ENCODE measurements at regions not wholly inside any gene's neighbourhood (a gene's known extent, or its start where the extent isn't known, plus 50 kb on each side); places are given as distances from the start of the nearest gene placed in this dataset.
A peak's percentile ranks its signal among the peaks of the same experiment; 100 is the strongest.
"Not testable (repeated sequence)": the region's sequence is repeated elsewhere in the genome, so short reads cannot be mapped to it uniquely, and the experiment has no call there.

DNA sequence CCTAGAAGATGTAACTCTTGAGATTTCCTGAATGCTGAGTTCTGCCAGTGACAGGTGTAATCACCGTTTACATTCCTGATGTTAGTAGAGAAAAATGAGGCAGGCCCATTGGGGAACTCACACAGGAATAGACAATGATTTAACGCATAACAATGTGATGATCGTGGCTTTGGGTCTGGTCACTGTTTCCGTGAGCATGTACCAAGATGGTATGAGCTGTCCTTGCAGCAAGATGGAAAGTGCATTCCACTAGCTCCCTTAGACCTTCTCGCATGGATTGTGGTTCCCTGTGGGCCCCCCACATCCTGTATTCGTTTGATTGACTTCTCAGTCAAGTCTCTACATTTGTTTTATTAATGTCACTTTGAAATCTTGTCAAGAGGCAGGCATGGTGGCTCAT is 124.0 kb upstream of the DAP start:
- in situ Hi-C loops (cut with HindIII; ENCODE audit: low pct_unique_long_range_greater_than_20kb, low sequenced_read_pairs), result no loop called here
- DNase-seq (ENCODE audit: low read depth, low spot score), result no peak

- in situ Hi-C loops (cut with HindIII; ENCODE audit: low pct_unique_long_range_greater_than_20kb, low sequenced_read_pairs); DNase-seq (ENCODE audit: low read depth, low spot score): not testable (repeated sequence)
Observed at GRCh38 chr5:10883945-10884344, 122.9 kb upstream of the DAP start.

- in situ Hi-C loops (cut with HindIII; ENCODE audit: low pct_unique_long_range_greater_than_20kb, low sequenced_read_pairs), result no loop called here
- DNase-seq (ENCODE audit: low read depth, low spot score), result no peak
Observed at GRCh38 chr5:10880934-10881333, 119.9 kb upstream of the DAP start.

- in situ Hi-C loops (cut with HindIII; ENCODE audit: low pct_unique_long_range_greater_than_20kb, low sequenced_read_pairs), result not testable (repeated sequence)
Observed at GRCh38 chr5:10876996-10877395, 116.0 kb upstream of the DAP start.

DNA sequence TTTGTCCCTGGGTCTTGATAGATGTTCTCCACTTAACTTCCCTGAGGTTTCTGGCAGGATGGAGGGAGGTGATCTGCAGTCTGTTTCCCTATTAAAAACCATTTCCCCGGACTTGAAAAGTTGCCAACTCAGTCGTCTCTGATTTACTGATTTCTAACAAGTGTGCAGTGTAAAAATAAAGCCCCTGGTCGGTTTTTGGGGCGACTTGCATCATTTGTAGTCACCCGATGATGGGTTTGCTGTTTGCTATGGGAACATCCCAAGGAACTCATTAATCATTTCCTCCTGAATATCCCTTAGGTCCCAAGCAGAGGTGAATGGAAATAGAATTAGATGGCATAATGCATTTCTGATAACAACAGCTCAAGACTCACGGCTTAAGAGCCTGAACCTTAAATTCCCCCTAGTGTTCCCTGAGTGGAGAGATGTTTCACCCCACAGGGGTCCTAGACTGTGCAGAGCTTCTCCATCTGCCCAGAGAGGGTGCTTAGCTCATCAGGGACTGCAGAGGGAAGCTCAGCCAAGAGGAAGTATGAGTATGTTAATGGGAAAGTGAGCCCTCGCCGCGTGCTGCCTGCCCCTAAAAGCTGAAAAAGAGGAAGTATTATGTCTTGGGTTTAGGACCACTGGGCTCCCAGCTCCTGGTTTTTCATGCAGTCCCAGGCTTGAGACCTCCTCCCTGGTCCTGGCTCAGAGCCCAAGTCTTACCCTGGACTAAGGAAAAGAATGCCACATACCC is 115.1 kb upstream of the DAP start:
- DNase-seq (ENCODE audit: low read depth, low spot score), result no peak
- in situ Hi-C loops (cut with HindIII; ENCODE audit: low pct_unique_long_range_greater_than_20kb, low sequenced_read_pairs), result no loop called here

More at GRCh38 chr5:10876996-10877395, 116.0 kb upstream of the DAP start:
- not testable (repeated sequence) for DNase-seq (ENCODE audit: low read depth, low spot score)

GRCh38 chr5:10875201-10875768 is 114.3 kb upstream of the DAP start:
- no peak for DNase-seq (ENCODE audit: low read depth, low spot score)
- in situ Hi-C loops (cut with HindIII; ENCODE audit: low pct_unique_long_range_greater_than_20kb, low sequenced_read_pairs), result no loop called here

GRCh38 chr5:10874541-10874940 is 113.5 kb upstream of the DAP start:
- no peak for DNase-seq (ENCODE audit: low read depth, low spot score)
- in situ Hi-C loops (cut with HindIII; ENCODE audit: low pct_unique_long_range_greater_than_20kb, low sequenced_read_pairs), result no loop called here

DNA sequence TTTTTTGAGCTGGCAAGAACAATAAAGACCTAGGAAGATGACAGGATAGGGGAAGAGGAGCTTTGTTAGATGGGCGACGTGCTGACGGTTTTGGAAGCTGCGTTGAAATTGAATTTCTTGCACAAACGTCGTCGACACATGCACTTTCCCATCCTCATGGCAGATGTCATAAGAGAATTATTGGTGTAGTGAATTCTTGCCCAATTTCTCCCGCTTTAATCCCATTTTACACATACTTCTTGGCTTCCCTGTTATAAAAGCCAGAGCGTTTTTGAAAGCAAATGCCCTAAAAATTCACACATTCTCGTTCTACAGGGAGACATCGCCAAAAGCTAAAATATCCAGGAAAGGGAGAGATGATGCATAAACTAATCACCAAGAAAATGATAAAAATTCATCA is 109.8 kb upstream of the DAP start:
- DNase-seq (ENCODE audit: low read depth, low spot score), result no peak
- in situ Hi-C loops (cut with HindIII; ENCODE audit: low pct_unique_long_range_greater_than_20kb, low sequenced_read_pairs), result no loop called here

DNA sequence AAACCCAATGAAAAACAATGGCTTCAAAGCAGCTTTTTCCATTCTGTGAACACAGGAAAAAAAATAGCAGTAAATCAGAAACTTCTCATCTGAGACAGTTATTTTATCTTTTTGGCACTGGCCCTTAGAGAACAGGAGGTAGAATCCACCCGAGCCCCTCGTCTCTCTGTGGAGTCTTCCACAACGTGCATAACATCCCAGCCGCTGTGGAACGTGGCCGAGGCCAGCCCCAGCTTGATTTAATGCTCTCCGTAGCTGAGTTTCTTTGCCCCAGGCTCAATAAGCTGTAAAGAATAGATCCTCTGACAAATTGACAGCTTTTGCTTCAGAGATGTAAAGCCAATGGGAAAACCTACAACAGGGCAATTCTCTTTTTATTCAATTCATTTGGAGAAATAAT is 107.9 kb upstream of the DAP start:
- in situ Hi-C loops (cut with HindIII; ENCODE audit: low pct_unique_long_range_greater_than_20kb, low sequenced_read_pairs), result no loop called here
- no peak for DNase-seq (ENCODE audit: low read depth, low spot score)

DNA sequence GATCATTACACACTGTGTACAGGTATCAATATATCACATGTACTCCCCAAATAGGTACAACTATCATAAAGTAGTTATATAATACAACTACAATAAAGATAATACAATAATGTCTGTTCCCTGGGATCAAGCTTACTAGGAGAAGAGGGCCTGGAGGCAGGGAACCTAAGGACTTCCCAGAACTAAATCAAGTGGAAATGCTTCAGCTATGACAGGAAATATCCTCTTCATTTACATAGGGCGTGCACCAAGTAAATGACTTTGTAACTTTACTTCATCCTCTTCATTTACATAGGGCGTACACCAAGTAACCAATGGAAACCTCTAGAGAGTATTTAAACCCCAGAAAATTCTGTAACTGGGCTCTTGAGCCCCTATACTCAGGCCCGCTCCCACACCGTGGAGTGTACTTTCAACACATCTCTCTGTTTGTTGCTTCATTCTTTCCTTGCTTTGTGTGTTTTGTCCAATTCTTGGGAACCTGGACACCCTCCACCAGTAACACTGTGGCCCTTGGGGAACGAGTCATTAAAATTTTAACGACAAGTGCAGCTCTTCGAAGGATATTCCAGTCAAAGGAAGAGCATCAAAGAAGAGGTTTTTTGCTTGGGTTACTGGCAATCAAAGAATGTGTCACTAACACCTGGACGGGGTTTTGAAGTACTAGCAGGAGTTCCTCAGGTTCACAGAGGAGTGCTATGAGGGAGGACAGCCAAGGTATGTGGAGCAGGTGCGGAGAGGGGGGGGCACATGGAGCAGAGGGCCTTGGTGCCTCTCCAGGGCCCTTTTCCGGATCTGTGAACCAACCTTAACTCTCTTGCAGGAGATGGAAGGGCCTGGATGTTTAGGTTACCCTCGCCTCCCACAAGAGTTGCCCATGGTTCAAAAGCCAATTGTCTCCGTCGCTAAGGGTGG is 106.6 kb upstream of the DAP start:
- no peak for DNase-seq (ENCODE audit: low read depth, low spot score)
- in situ Hi-C loops (cut with HindIII; ENCODE audit: low pct_unique_long_range_greater_than_20kb, low sequenced_read_pairs), result no loop called here

- no peak for DNase-seq (ENCODE audit: low read depth, low spot score)
- in situ Hi-C loops (cut with HindIII; ENCODE audit: low pct_unique_long_range_greater_than_20kb, low sequenced_read_pairs), result no loop called here
Observed at GRCh38 chr5:10866913-10867312, 105.9 kb upstream of the DAP start.

GRCh38 chr5:10863763-10864383 is 102.8 kb upstream of the DAP start:
- DNase-seq (ENCODE audit: low read depth, low spot score), result peak; percentile 86
- in situ Hi-C loops (cut with HindIII; ENCODE audit: low pct_unique_long_range_greater_than_20kb, low sequenced_read_pairs), result no loop called here

- in situ Hi-C loops (cut with HindIII; ENCODE audit: low pct_unique_long_range_greater_than_20kb, low sequenced_read_pairs), result no loop called here
- no peak for DNase-seq (ENCODE audit: low read depth, low spot score)
Observed at GRCh38 chr5:10862085-10862484, 101.1 kb upstream of the DAP start.

- in situ Hi-C loops (cut with HindIII; ENCODE audit: low pct_unique_long_range_greater_than_20kb, low sequenced_read_pairs), result no loop called here
- no peak for DNase-seq (ENCODE audit: low read depth, low spot score)
Observed at GRCh38 chr5:10861423-10861790, 100.4 kb upstream of the DAP start.

DNA sequence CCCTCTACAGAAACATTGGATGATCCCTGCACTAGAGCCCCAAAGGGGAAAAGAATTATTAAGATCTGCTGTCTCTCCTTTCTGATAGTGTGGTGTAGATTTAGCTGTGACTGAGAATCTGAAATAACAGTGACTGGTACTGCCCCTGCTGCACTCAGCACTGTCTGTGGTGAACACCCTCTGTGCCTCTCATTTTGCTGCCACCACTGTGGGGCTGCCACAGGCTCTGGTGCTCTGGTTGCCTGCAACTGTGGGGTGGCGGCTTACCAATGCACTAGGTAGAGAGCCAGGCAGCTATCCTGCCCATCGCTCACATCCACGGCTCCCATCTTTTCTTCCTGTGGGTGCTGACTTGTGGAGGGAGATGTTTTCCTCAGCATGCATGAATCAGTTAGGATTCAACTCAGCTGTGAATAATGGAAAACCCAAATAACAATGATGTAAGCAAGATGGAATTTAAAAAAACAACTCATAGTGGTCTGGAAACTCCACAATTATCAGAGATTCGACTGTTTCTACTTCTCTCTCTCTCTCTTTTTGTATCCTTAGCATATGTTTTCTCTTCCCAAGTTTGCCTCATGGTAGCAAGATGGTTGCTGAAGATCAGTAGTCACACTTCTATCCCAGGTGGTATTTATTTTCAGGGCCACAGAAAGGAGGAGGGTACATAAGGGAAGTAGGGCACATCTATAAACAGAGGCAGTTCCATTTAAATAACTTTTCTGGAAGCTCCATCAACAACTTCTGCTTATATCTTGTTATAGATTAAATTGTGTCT is 99.8 kb upstream of the DAP start:
- in situ Hi-C loops (cut with HindIII; ENCODE audit: low pct_unique_long_range_greater_than_20kb, low sequenced_read_pairs), result no loop called here
- DNase-seq (ENCODE audit: low read depth, low spot score), result no peak

- in situ Hi-C loops (cut with HindIII; ENCODE audit: low pct_unique_long_range_greater_than_20kb, low sequenced_read_pairs), result no loop called here
- DNase-seq (ENCODE audit: low read depth, low spot score), result no peak
Observed at GRCh38 chr5:10860196-10860543, 99.1 kb upstream of the DAP start.

DNA sequence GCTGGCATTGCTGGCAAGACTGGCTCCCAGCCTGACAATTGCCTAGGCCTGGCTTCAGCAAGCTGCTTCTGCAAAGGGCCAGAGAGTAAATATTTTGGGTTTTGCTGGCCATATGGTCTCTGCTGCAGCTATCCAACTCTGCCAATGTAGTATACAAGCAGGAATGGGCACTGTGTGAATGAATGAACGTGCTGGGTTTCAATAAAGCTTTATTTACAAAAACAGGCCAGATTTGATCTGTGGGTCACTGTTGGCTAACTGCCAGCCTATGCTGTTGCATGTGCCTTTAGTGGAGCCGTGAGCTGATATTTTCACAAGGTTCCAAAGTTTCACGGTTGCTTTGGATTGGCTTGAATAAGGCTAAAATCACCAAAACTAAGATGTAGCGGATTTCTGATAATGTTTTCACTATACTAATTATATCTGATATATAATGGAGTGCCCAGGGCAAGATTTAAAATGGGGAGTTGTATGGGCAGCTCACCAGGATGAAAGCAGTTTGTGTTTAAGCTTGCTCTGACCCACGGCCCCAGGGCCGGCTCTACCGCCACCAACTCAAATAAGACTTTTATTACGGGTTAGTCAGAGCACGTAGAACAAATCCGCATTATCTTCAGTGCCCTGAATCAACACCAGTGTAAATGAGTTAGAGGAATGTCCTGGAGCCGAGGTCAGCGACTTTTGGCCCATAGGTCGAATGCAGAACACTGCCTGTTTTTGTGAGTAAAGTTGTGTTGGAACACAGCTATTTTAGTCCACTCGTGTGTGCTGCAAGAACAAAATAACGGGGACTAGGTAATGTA is 98.6 kb upstream of the DAP start:
- in situ Hi-C loops (cut with HindIII; ENCODE audit: low pct_unique_long_range_greater_than_20kb, low sequenced_read_pairs), result no loop called here
- peak; percentile 92 for DNase-seq (ENCODE audit: low read depth, low spot score)

All from SK-MEL-5 (cell line).